Upper lobe of right lung (tissue), 1 donor: ENCODE measurements at regions not wholly inside any gene's neighbourhood (a gene's known extent, or its start where the extent isn't known, plus 50 kb on each side); places are given as distances from the start of the nearest gene placed in this dataset.

Experiments used
- ATAC-seq: fragments of 200-7000 bp; cut with Tn5 transposase; one replicate; pipeline ENCODE4 v1.9.1; 2020; ENCODE audit warnings: mild to moderate bottlenecking, moderate library complexity
- DNase-seq: peaks from one replicate; pipeline ENCODE4 v3.0.0-alpha.2; 2020
- H3K27ac ChIP-seq: fragments of 200-600 bp; one replicate; pipeline ENCODE4 v1.8.0; 2022
- H3K27me3 ChIP-seq: fragments of 200-600 bp; one replicate; pipeline ENCODE4 v1.8.0; 2022; ENCODE audit warnings: mild to moderate bottlenecking
- H3K36me3 ChIP-seq: fragments of 200-600 bp; one replicate; pipeline ENCODE4 v1.8.0; 2022
- H3K4me1 ChIP-seq: fragments of 200-600 bp; one replicate; pipeline ENCODE4 v1.8.0; 2022
- H3K4me3 ChIP-seq: fragments of 200-600 bp; one replicate; pipeline ENCODE4 v1.8.0; 2022; ENCODE audit warnings: mild to moderate bottlenecking
- H3K9me3 ChIP-seq: fragments of 200-600 bp; one replicate; pipeline ENCODE4 v1.8.0; 2022
- intact Hi-C: fragments of 100-400 bp; cut with DNase I; formaldehyde crosslinking; loops from one replicate; pipeline ENCODE4 v1.11.0; 2022
- TF ChIP-seq, protein P1 (sequence below): fragments of 200-600 bp; IDR thresholded peaks from one replicate; pipeline ENCODE4 v1.8.0; 2022; ENCODE audit warnings: antibody characterized with exemption
- donor health status: DM: no; HTN: yes; CAD: no; lungs with severe emphysema.

GRCh38 chr5:74272831-74273451 lies 367.6 kb downstream of the ENC1 start:
- H3K27me3 ChIP-seq: no peaks in the 10 kb centered on the region
- no peaks in the 10 kb centered on the region for H3K9me3 ChIP-seq
- H3K4me3 ChIP-seq: no peak overlapping the region
- DNase-seq (no peak), ATAC-seq (no peak)
- H3K4me1 ChIP-seq: peaks cover 5% of the 10 kb centered on the region
- intact Hi-C loops: no loop called here
- TF ChIP-seq, protein P1, sequence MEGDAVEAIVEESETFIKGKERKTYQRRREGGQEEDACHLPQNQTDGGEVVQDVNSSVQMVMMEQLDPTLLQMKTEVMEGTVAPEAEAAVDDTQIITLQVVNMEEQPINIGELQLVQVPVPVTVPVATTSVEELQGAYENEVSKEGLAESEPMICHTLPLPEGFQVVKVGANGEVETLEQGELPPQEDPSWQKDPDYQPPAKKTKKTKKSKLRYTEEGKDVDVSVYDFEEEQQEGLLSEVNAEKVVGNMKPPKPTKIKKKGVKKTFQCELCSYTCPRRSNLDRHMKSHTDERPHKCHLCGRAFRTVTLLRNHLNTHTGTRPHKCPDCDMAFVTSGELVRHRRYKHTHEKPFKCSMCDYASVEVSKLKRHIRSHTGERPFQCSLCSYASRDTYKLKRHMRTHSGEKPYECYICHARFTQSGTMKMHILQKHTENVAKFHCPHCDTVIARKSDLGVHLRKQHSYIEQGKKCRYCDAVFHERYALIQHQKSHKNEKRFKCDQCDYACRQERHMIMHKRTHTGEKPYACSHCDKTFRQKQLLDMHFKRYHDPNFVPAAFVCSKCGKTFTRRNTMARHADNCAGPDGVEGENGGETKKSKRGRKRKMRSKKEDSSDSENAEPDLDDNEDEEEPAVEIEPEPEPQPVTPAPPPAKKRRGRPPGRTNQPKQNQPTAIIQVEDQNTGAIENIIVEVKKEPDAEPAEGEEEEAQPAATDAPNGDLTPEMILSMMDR: no peak
- H3K27ac ChIP-seq: no peak overlapping the region
- H3K36me3 ChIP-seq: no peaks in the 10 kb centered on the region

GRCh38 chr5:74272024-74272775 lies 368.3 kb downstream of the ENC1 start:
- H3K9me3 ChIP-seq: no peaks in the 10 kb centered on the region
- no peak overlapping the region for H3K27ac ChIP-seq
- peaks cover 5% of the 10 kb centered on the region for H3K4me1 ChIP-seq
- H3K4me3 ChIP-seq: no peak overlapping the region
- ATAC-seq (no peak), DNase-seq (no peak)
- no peaks in the 10 kb centered on the region for H3K27me3 ChIP-seq
- TF ChIP-seq, protein P1: no peak
- no peaks in the 10 kb centered on the region for H3K36me3 ChIP-seq
- intact Hi-C loops: no loop called here

DNA sequence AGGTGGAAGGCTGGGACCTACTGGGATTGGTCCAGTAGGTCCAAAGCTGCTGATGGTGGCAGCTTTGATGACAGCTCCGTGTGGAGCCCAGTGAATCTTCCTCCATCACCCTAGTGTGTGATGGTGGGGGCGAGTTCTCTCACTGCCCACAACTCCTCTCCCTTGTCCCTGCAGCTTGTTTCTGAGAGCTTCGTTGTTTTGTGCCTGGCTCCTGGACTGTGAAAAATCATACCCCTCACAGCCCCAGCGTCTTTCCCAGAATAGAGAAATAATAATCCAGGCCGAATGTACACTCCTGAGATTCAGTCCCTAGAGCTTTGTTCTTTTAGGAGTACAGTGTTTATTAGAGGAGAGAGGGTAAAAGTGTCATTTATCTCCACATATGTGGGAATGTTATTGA lies 372.2 kb downstream of the ENC1 start:
- TF ChIP-seq, protein P1: no peak
- DNase-seq: no peak
- intact Hi-C loops: no loop called here
- Histone ChIP-seq H3K4me3 (no peak overlapping the region), H3K27ac (no peak overlapping the region), H3K36me3 (no peaks in the 10 kb centered on the region), H3K27me3 (no peaks in the 10 kb centered on the region), H3K4me1 (peaks cover 5% of the 10 kb centered on the region), H3K9me3 (no peaks in the 10 kb centered on the region)
- ATAC-seq: no peak

- Histone ChIP-seq H3K4me3 (no peak overlapping the region), H3K27me3 (no peaks in the 10 kb centered on the region), H3K27ac (no peak overlapping the region), H3K4me1 (no peaks in the 10 kb centered on the region), H3K9me3 (no peaks in the 10 kb centered on the region), H3K36me3 (no peaks in the 10 kb centered on the region)
- DNase-seq (no peak), ATAC-seq (no peak)
- TF ChIP-seq, protein P1: no peak
- intact Hi-C loops: no loop called here
Observed at GRCh38 chr5:74266836-74267235, 373.7 kb downstream of the ENC1 start.

DNA sequence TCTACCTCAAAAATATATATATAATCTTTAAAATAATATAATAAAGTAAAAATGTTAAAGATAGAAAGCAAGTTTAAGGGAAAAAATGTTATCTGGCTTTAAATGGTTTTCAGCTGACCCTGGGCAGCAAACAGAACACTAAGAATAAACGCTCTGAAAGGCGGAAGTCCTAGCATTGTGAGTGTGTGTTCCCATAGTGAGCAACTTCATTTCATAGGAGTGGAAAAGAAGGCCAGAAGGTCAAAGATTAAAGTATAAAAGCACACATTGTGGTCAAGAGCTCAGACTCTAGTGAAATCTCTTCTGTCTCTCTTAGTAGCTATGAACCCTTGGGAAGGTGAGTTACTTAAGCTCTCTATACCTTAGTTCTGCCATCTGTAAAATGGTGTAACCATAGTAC lies 374.4 kb downstream of the ENC1 start:
- Histone ChIP-seq H3K4me1 (no peaks in the 10 kb centered on the region), H3K27ac (no peak overlapping the region), H3K27me3 (no peaks in the 10 kb centered on the region), H3K36me3 (no peaks in the 10 kb centered on the region), H3K4me3 (no peak overlapping the region), H3K9me3 (no peaks in the 10 kb centered on the region)
- intact Hi-C loops: no loop called here
- no peak for DNase-seq
- TF ChIP-seq, protein P1: no peak
- ATAC-seq: peak; percentile 59
